GM12878 (cell line): ENCODE measurements at regions not wholly inside any gene's neighbourhood (a gene's known extent, or its start where the extent isn't known, plus 50 kb on each side); places are given as distances from the start of the nearest gene placed in this dataset.

ENCODE experiments used
- ATAC-seq: fragments of 200-7000 bp; cut with Tn5 transposase; 3 replicates; pipeline ENCODE4 v1.9.1; 2020; ENCODE audit warnings: mild to moderate bottlenecking, moderate library complexity
- BruUV-seq: library from RNA; stranded (reverse); fragments of 400-500 nt; replicated peaks from 2 replicates; lab custom pipeline; 2021; lab: Mats Ljungman, UMichigan
- CTCF ChIA-PET: fragments of 300-600 bp; sonication (Branson Sonifier 250); formaldehyde crosslinking; extraction: SDS; loops from one replicate; lab custom pipeline; 2021; ENCODE audit warnings: inconsistent platforms; lab: Yijun Ruan, JAX
- POLR2A ChIA-PET: fragments of 350-600 bp; formaldehyde crosslinking; extraction: SDS; loops from one replicate; lab custom pipeline; 2021; ENCODE audit warnings: inconsistent platforms; lab: Charles Lee
- RAD21 ChIA-PET: fragments of 300-600 bp; sonication (Branson Sonifier 250); formaldehyde crosslinking; loops from one replicate; lab custom pipeline; 2023; ENCODE audit warnings: antibody characterized with exemption; ENCODE audit not compliant: unreplicated experiment; lab: Charles Lee
- SMC1A ChIA-PET: fragments of 300-600 bp; sonication (Branson Sonifier 250); formaldehyde crosslinking; loops from one replicate; lab custom pipeline; 2023; ENCODE audit not compliant: unreplicated experiment, uncharacterized antibody; lab: Charles Lee
- DNase-seq: peaks from one replicate; pipeline ENCODE4 v3.0.0-alpha.2; 2011; ENCODE audit warnings: low read depth, low spot score
- FAIRE-seq: peaks from 3 replicates; lab custom pipeline; 2011; peaks lifted over from hg19 to GRCh38; lab: Jason Lieb, UNC
- H2AFZ ChIP-seq: 2 replicates; pipeline ENCODE4 v1.6.0; 2011; ENCODE audit warnings: low read depth, low read length, control low read depth; ENCODE audit not compliant: control insufficient read depth
- H3K27ac ChIP-seq: 2 replicates; pipeline ENCODE4 v1.5.1; 2011; ENCODE audit warnings: control low read depth; ENCODE audit not compliant: control insufficient read depth, insufficient read depth
- H3K27me3 ChIP-seq, 2 experiments: replicated peaks in 1 of 2; 2 replicates each; pipeline versions ENCODE4 v1.6.0 to v1.6.1; 2011; ENCODE audit warnings: low read length in 1 of 2; ENCODE audit not compliant: control insufficient read depth in 2 of 2, insufficient read depth in 2 of 2
- H3K36me3 ChIP-seq, 2 experiments: 2 replicates each; pipeline ENCODE4 v1.5.1; 2011; ENCODE audit warnings: low read length in 1 of 2; ENCODE audit not compliant: control insufficient read depth in 2 of 2, insufficient read depth in 2 of 2
- H3K4me1 ChIP-seq: 2 replicates; pipeline ENCODE4 v1.6.1; 2011; ENCODE audit warnings: mild to moderate bottlenecking, low read length, moderate library complexity, mixed read lengths; ENCODE audit not compliant: control insufficient read depth, insufficient read depth
- H3K4me2 ChIP-seq: 2 replicates; pipeline ENCODE4 v1.6.0; 2011; ENCODE audit warnings: control low read depth; ENCODE audit not compliant: control insufficient read depth, insufficient read depth
- H3K4me3 ChIP-seq: fragments of 200-600 bp; sonication (generic); 2 replicates; pipeline ENCODE4 v1.5.1; 2016
- H3K79me2 ChIP-seq: 2 replicates; pipeline ENCODE4 v1.6.0; 2011; ENCODE audit warnings: low read length; ENCODE audit not compliant: control insufficient read depth, insufficient read depth
- H3K9ac ChIP-seq: 2 replicates; pipeline ENCODE4 v1.8.0; 2011; ENCODE audit warnings: low read length, control low read depth, mixed read lengths; ENCODE audit not compliant: control insufficient read depth, insufficient read depth
- H3K9me3 ChIP-seq: replicated peaks from 3 replicates; pipeline ENCODE4 v1.5.1; 2011; ENCODE audit warnings: mild to moderate bottlenecking, low read length; ENCODE audit not compliant: control insufficient read depth, insufficient read depth
- H4K20me1 ChIP-seq: 2 replicates; pipeline ENCODE4 v1.6.0; 2011; ENCODE audit not compliant: control insufficient read depth, insufficient read depth
- DPF2 ChIP-seq: fragments of 450-650 bp; IDR thresholded peaks from 2 replicates; pipeline ENCODE4 v1.6.1; 2017; ENCODE audit warnings: mild to moderate bottlenecking
- ETV6 ChIP-seq, 2 experiments: fragments of 450-650 bp in 1 of 2; IDR thresholded peaks in 1 of 2; conservative IDR thresholded peaks in 1 of 2; 2 replicates each; pipeline ENCODE4 v1.6.1; 2014; ENCODE audit warnings: antibody characterized with exemption in 1 of 2, borderline replicate concordance in 1 of 2, low read depth in 1 of 2, mild to moderate bottlenecking in 1 of 2, moderate library complexity in 1 of 2
- EZH2 ChIP-seq: IDR thresholded peaks from 2 replicates; pipeline ENCODE4 v1.6.1; 2012; ENCODE audit warnings: low read depth, mild to moderate bottlenecking, control low read depth, inconsistent platforms, low read length, borderline replicate concordance; ENCODE audit not compliant: control insufficient read depth
- FOS ChIP-seq: IDR thresholded peaks from 3 replicates; pipeline ENCODE4 v1.6.1; 2011; ENCODE audit warnings: borderline replicate concordance; ENCODE audit not compliant: insufficient read length; ENCODE audit errors: extremely low read depth
- GABPA ChIP-seq: IDR thresholded peaks from 2 replicates; pipeline ENCODE4 v1.6.1; 2014; ENCODE audit warnings: antibody characterized with exemption, low read depth, mild to moderate bottlenecking, inconsistent platforms
- HDAC2 ChIP-seq: fragments of 200-600 bp; sonication (generic); IDR thresholded peaks from 2 replicates; pipeline ENCODE4 v1.6.1; 2017
- HDGF ChIP-seq: fragments of 450-650 bp; IDR thresholded peaks from 2 replicates; pipeline ENCODE4 v1.6.1; 2016; ENCODE audit warnings: antibody characterized with exemption
- IRF4 ChIP-seq: IDR thresholded peaks from 2 replicates; pipeline ENCODE4 v1.6.1; 2011; ENCODE audit warnings: low read depth, low read length
- NFIC ChIP-seq: IDR thresholded peaks from 2 replicates; pipeline ENCODE4 v1.6.1; 2012; ENCODE audit warnings: low read depth, mild to moderate bottlenecking, inconsistent platforms, low read length, moderate library complexity
- NR2C2 ChIP-seq: IDR thresholded peaks from 2 replicates; pipeline ENCODE4 v1.6.1; 2011; ENCODE audit warnings: borderline replicate concordance, low read depth; ENCODE audit not compliant: control insufficient read depth, insufficient read length
- SREBF2 ChIP-seq: IDR thresholded peaks from 2 replicates; pipeline ENCODE4 v1.6.1; 2012; ENCODE audit warnings: mild to moderate bottlenecking, low read length
- ZNF384 ChIP-seq: IDR thresholded peaks from 2 replicates; pipeline ENCODE4 v1.6.1; 2012; ENCODE audit warnings: low read depth, mild to moderate bottlenecking, low read length, improper control_type of control experiment, borderline replicate concordance
- WGBS: methylation state at CpG from one replicate; pipeline ENCODE4 v1.1.6; 2016; ENCODE audit warnings: low lambda C conversion rate; ENCODE audit not compliant: insufficient replicate concordance, insufficient coverage; ENCODE audit errors: missing lambda C conversion rate; 5-methylcytosine and 5-hydroxymethylcytosine counted together
- in situ Hi-C: fragments of 300-500 bp; cut with MboI; formaldehyde crosslinking; loops from 9 replicates; pipeline ENCODE4 v1.14.3; 2018; ENCODE audit warnings: mixed read lengths
- intact Hi-C: fragments of 100-400 bp; cut with micrococcal nuclease; formaldehyde crosslinking; loops from one replicate; pipeline ENCODE4 v1.14.2; 2022; ENCODE audit not compliant: unreplicated experiment
- TF ChIP-seq, protein P1 (sequence below): IDR thresholded peaks from 2 replicates; pipeline ENCODE4 v1.6.1; 2012; ENCODE audit warnings: low read length, inconsistent platforms
- TF ChIP-seq, protein P2 (sequence below): fragments of 450-650 bp; IDR thresholded peaks from 2 replicates; pipeline ENCODE4 v1.6.1; 2016; ENCODE audit warnings: mild to moderate bottlenecking
- TF ChIP-seq, protein P3 (sequence below): fragments of 450-650 bp; conservative IDR thresholded peaks from 2 replicates; pipeline ENCODE4 v1.6.1; 2017; ENCODE audit warnings: mild to moderate bottlenecking, moderate library complexity
- TF ChIP-seq, protein P4 (sequence below): IDR thresholded peaks from 2 replicates; pipeline ENCODE4 v1.6.1; 2011; ENCODE audit warnings: mild to moderate bottlenecking, low read depth, low read length, moderate library complexity; ENCODE audit not compliant: insufficient replicate concordance

DNA sequence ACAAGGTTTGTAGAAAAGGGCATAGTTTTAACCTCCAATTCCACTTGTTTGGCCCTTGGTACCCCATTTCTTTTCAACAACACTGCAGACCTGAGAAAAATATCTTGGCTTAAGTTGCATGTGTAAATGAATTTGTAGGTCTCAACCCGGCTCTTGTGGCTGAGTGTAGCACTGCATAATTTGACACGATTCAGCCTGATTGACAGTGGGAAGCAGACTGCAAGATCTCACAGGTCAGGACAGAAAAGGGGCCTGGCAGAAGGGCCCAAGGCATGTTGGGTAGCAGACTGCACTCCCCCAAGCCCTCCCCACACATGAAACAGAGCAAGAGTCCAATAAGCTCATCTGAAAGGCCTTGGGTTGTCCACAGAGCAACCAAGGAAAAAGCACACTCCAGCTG, 169.7 kb upstream of the SMARCA2 start:
- Histone ChIP-seq H3K4me3 (no peak overlapping the region), H3K9me3 (no peaks in the 10 kb centered on the region; the same call in 2 of the 3 replicates), H3K27ac (no peak overlapping the region), H3K4me1 (no peaks in the 10 kb centered on the region), H3K79me2 (no peaks in the 10 kb centered on the region), H3K27me3 (no peaks in the 10 kb centered on the region), H2AFZ (no peak overlapping the region), H3K36me3 (no peaks in the 10 kb centered on the region), H4K20me1 (no peaks in the 10 kb centered on the region), H3K4me2 (no peak overlapping the region), H3K9ac (no peak overlapping the region)
- RAD21 ChIA-PET = interaction anchor here (1.1 kb wide), 1 partner anchor 94 kb away, joined by 4 read pairs; no protein-coding TSS in a partner anchor
- in situ Hi-C loops (no loop called here), intact Hi-C loops (no loop called here)
- SMC1A ChIA-PET = interaction anchor here (0.9 kb wide), 1 partner anchor 129 kb away, joined by 3 read pairs; no protein-coding TSS in a partner anchor
- 68% methylated on average over 2 of the region's 2 CpGs for WGBS
- DNase-seq = no peak
- no TSS peak for BruUV-seq
- no peak for ATAC-seq
- CTCF ChIA-PET = no interaction called here
- POLR2A ChIA-PET = no interaction called here
- TF ChIP-seq ETV6 (conservative IDR thresholded peaks at IDR 0.05 in 1 of 2, IDR thresholded peaks at IDR 0.05 in 1 of 2; ENCODE audit: borderline replicate concordance in 1 of 2, low read depth in 1 of 2) = no peak
- TF ChIP-seq NR2C2 = no peak
- no peak for TF ChIP-seq NFIC
- TF ChIP-seq EZH2 = no peak
- TF ChIP-seq IRF4 = no peak
- TF ChIP-seq HDAC2 = no peak
- TF ChIP-seq, protein P1, sequence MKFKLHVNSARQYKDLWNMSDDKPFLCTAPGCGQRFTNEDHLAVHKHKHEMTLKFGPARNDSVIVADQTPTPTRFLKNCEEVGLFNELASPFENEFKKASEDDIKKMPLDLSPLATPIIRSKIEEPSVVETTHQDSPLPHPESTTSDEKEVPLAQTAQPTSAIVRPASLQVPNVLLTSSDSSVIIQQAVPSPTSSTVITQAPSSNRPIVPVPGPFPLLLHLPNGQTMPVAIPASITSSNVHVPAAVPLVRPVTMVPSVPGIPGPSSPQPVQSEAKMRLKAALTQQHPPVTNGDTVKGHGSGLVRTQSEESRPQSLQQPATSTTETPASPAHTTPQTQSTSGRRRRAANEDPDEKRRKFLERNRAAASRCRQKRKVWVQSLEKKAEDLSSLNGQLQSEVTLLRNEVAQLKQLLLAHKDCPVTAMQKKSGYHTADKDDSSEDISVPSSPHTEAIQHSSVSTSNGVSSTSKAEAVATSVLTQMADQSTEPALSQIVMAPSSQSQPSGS = no peak
- TF ChIP-seq, protein P2, sequence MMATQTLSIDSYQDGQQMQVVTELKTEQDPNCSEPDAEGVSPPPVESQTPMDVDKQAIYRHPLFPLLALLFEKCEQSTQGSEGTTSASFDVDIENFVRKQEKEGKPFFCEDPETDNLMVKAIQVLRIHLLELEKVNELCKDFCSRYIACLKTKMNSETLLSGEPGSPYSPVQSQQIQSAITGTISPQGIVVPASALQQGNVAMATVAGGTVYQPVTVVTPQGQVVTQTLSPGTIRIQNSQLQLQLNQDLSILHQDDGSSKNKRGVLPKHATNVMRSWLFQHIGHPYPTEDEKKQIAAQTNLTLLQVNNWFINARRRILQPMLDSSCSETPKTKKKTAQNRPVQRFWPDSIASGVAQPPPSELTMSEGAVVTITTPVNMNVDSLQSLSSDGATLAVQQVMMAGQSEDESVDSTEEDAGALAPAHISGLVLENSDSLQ = peak; percentile 84
- TF ChIP-seq HDGF = no peak
- no peak for TF ChIP-seq DPF2
- TF ChIP-seq FOS = no peak
- TF ChIP-seq, protein P3, sequence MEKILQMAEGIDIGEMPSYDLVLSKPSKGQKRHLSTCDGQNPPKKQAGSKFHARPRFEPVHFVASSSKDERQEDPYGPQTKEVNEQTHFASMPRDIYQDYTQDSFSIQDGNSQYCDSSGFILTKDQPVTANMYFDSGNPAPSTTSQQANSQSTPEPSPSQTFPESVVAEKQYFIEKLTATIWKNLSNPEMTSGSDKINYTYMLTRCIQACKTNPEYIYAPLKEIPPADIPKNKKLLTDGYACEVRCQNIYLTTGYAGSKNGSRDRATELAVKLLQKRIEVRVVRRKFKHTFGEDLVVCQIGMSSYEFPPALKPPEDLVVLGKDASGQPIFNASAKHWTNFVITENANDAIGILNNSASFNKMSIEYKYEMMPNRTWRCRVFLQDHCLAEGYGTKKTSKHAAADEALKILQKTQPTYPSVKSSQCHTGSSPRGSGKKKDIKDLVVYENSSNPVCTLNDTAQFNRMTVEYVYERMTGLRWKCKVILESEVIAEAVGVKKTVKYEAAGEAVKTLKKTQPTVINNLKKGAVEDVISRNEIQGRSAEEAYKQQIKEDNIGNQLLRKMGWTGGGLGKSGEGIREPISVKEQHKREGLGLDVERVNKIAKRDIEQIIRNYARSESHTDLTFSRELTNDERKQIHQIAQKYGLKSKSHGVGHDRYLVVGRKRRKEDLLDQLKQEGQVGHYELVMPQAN = no peak
- no peak for TF ChIP-seq SREBF2
- TF ChIP-seq ZNF384 = no peak
- TF ChIP-seq, protein P4, sequence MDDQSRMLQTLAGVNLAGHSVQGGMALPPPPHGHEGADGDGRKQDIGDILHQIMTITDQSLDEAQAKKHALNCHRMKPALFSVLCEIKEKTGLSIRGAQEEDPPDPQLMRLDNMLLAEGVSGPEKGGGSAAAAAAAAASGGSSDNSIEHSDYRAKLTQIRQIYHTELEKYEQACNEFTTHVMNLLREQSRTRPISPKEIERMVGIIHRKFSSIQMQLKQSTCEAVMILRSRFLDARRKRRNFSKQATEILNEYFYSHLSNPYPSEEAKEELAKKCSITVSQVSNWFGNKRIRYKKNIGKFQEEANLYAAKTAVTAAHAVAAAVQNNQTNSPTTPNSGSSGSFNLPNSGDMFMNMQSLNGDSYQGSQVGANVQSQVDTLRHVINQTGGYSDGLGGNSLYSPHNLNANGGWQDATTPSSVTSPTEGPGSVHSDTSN = peak; percentile 67
- no peak for TF ChIP-seq GABPA
- TF ChIP-seq, all 136 proteins: peak for 2
- no peak for FAIRE-seq
